Endodermal cell (in vitro differentiated cells): ENCODE measurements at regions not wholly inside any gene's neighbourhood (a gene's known extent, or its start where the extent isn't known, plus 50 kb on each side); places are given as distances from the start of the nearest gene placed in this dataset.

ENCODE experiments used
- DNase-seq: peaks from one replicate; pipeline ENCODE4 v3.0.0-alpha.2; 2017
- H3K27ac ChIP-seq: 2 replicates; pipeline ENCODE4 v1.5.1; 2013; ENCODE audit warnings: mild to moderate bottlenecking, low read depth, low read length, moderate library complexity
- H3K27me3 ChIP-seq: 2 replicates; pipeline ENCODE4 v1.6.1; 2013; ENCODE audit warnings: mild to moderate bottlenecking, low read length, moderate library complexity; ENCODE audit not compliant: insufficient read depth, control insufficient read depth, poor library complexity, severe bottlenecking
- H3K36me3 ChIP-seq: 2 replicates; pipeline ENCODE4 v1.7.0; 2013; ENCODE audit warnings: mild to moderate bottlenecking, low read length, moderate library complexity; ENCODE audit not compliant: control insufficient read depth, insufficient read depth
- H3K4me1 ChIP-seq: one replicate; pipeline ENCODE4 v1.7.0; 2013; ENCODE audit warnings: low read length; ENCODE audit not compliant: control insufficient read depth, insufficient read depth
- H3K4me3 ChIP-seq: 2 replicates; pipeline ENCODE4 v1.5.1; 2013; ENCODE audit warnings: mild to moderate bottlenecking, low read length, moderate library complexity
- H3K9ac ChIP-seq: 2 replicates; pipeline ENCODE4 v1.6.1; 2013; ENCODE audit warnings: mild to moderate bottlenecking, low read length, moderate library complexity; ENCODE audit not compliant: poor library complexity, severe bottlenecking; ENCODE audit errors: extremely low read depth
- H3K9me3 ChIP-seq: 2 replicates; pipeline ENCODE4 v1.6.1; 2013; ENCODE audit warnings: mild to moderate bottlenecking, low read length, moderate library complexity; ENCODE audit not compliant: control insufficient read depth
- H3K27ac Mint-ChIP-seq: 2 replicates; pipeline ENCODE4 v1.8.0; 2020; ENCODE audit warnings: mixed read lengths
- H3K27me3 Mint-ChIP-seq: 2 replicates; pipeline ENCODE4 v1.8.0; 2021; ENCODE audit warnings: mild to moderate bottlenecking, mixed read lengths; ENCODE audit not compliant: insufficient read depth
- H3K36me3 Mint-ChIP-seq: 2 replicates; pipeline ENCODE4 v1.8.0; 2020; ENCODE audit warnings: low read depth, mixed read lengths
- H3K4me1 Mint-ChIP-seq: 2 replicates; pipeline ENCODE4 v1.8.0; 2020; ENCODE audit warnings: mixed read lengths
- H3K4me3 Mint-ChIP-seq: 2 replicates; pipeline ENCODE4 v1.8.0; 2020; ENCODE audit warnings: mild to moderate bottlenecking, moderate library complexity, mixed read lengths
- H3K9me3 Mint-ChIP-seq: 2 replicates; pipeline ENCODE4 v1.8.0; 2020; ENCODE audit warnings: mild to moderate bottlenecking, mixed read lengths
- WGBS, 2 experiments: methylation state at CpG; one replicate each; pipeline versions ENCODE4 v1.1.5 to v1.1.7; 2013; ENCODE audit warnings: missing lambda C conversion rate in 2 of 2, mixed read lengths in 1 of 2; ENCODE audit not compliant: insufficient coverage in 1 of 2, insufficient read length in 1 of 2; 5-methylcytosine and 5-hydroxymethylcytosine counted together
- TF ChIP-seq, protein P1 (sequence below): fragments of 200-600 bp; sonication (generic); conservative IDR thresholded peaks from 2 replicates; pipeline ENCODE4 v1.5.0; 2021; ENCODE audit warnings: antibody characterized with exemption, mild to moderate bottlenecking

DNA sequence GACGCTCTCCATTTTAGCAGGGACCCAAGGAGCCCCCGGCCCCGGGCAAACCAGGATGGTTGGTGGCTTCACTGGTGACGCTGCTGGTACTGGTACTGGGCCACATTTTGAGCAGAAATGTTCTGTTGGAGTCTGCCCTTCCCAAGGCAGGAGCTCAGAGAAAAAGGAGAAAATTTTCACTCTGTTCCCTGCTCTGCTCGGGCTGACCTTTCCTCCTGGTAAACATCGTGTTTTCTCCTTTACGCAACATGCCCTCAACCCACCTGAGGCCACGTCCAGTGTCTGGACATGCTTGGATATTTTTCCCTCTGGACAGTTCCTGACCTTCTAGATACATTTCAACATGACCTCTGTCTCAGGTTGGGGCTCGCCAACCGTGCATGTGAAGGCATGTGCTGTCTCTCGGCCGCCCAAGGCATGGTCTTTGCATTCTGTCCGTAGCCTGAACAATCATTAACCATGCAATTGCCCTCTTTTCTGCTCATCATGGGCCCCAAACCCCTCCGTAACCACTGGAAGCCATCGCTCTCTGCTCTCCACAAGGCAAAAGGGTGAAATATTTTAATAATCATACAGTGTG lies 115.2 kb upstream of the PEG3 start:
- H3K4me1 Mint-ChIP-seq = no peaks in the 10 kb centered on the region
- DNase-seq = no peak
- Histone ChIP-seq H3K9ac (no peak overlapping the region), H3K4me3 (no peak overlapping the region), H3K27ac (no peak overlapping the region), H3K4me1 (no peaks in the 10 kb centered on the region), H3K36me3 (no peaks in the 10 kb centered on the region), H3K9me3 (peaks cover 73% of the 10 kb centered on the region), H3K27me3 (no peaks in the 10 kb centered on the region)
- H3K36me3 Mint-ChIP-seq = peaks cover 2% of the 10 kb centered on the region
- H3K4me3 Mint-ChIP-seq = no peak overlapping the region
- TF ChIP-seq, protein P1, sequence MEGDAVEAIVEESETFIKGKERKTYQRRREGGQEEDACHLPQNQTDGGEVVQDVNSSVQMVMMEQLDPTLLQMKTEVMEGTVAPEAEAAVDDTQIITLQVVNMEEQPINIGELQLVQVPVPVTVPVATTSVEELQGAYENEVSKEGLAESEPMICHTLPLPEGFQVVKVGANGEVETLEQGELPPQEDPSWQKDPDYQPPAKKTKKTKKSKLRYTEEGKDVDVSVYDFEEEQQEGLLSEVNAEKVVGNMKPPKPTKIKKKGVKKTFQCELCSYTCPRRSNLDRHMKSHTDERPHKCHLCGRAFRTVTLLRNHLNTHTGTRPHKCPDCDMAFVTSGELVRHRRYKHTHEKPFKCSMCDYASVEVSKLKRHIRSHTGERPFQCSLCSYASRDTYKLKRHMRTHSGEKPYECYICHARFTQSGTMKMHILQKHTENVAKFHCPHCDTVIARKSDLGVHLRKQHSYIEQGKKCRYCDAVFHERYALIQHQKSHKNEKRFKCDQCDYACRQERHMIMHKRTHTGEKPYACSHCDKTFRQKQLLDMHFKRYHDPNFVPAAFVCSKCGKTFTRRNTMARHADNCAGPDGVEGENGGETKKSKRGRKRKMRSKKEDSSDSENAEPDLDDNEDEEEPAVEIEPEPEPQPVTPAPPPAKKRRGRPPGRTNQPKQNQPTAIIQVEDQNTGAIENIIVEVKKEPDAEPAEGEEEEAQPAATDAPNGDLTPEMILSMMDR = no peak
- no peaks in the 10 kb centered on the region for H3K27me3 Mint-ChIP-seq
- no peak overlapping the region for H3K27ac Mint-ChIP-seq
- peaks cover 92% of the 10 kb centered on the region for H3K9me3 Mint-ChIP-seq
- WGBS, 2 experiments = 68 to 80% methylated on average over 10 to 15 of the region's 15 CpGs

DNA sequence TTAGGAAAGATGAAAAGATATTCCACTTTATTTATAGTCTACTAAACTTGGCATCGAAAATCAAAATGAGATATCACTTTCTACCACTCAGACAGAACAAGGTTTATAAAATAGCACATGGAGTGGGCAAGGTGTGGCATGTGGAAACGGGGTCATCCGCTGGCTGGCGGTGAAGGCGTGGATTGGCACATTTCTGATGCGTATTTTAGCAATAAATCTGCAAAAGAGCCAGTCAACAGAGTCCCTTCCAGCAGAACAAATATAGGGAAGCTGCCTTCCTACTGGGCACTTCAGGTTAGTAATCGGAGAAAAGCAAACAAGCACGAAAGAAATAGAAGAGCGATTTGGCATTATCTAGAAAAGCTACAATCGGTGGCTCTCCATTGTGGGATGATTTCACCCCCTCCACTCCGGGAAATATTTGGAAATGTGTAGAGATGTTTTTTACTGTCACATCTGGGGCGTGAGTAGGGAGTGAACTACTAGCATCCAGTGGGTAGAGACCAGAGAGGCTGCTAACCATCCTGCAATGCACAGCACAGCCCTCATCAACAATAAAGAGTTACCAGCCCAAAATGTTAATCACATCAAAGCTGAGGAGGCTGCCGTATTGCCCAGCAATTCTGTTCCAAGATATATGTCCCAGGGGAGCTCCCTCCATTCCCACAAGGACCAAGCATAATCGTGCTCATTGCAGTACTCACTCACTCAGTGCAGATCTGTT lies 116.1 kb upstream of the PEG3 start:
- TF ChIP-seq, protein P1 = no peak
- 80 to 83% methylated on average over 9 to 14 of the region's 14 CpGs for WGBS, 2 experiments
- Histone ChIP-seq H3K4me1 (no peaks in the 10 kb centered on the region), H3K9me3 (peaks cover 70% of the 10 kb centered on the region), H3K27ac (no peak overlapping the region), H3K27me3 (no peaks in the 10 kb centered on the region), H3K4me3 (no peak overlapping the region), H3K36me3 (no peaks in the 10 kb centered on the region), H3K9ac (no peak overlapping the region)
- Mint-ChIP-seq H3K36me3 (peaks cover 2% of the 10 kb centered on the region), H3K4me3 (no peak overlapping the region), H3K27me3 (no peaks in the 10 kb centered on the region), H3K27ac (no peak overlapping the region), H3K4me1 (no peaks in the 10 kb centered on the region), H3K9me3 (peaks cover 88% of the 10 kb centered on the region)
- no peak for DNase-seq

DNA sequence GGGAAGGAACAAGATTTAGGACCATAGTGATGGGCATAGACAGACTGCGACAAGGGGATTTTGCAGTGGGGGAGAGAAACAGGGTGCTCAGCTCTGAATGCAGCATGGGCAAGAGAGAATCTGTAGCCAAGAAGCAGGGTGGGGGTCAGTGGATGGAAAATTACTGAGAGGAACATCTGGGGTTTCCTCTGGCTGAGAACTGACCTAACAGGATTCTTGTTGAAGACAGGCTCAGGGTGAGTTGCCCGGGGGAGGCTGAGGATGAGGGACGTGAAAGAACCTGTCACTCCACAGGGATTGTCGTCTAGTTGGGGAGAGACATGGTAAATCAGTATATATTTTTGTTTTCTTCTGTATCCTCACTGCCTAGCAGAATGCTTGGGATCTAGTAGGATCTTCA lies 118.7 kb upstream of the PEG3 start:
- H3K4me3 ChIP-seq = no peak overlapping the region
- no peaks in the 10 kb centered on the region for H3K4me1 ChIP-seq
- no peaks in the 10 kb centered on the region for H3K4me1 Mint-ChIP-seq
- no peaks in the 10 kb centered on the region for H3K27me3 ChIP-seq
- H3K4me3 Mint-ChIP-seq = no peak overlapping the region
- no peaks in the 10 kb centered on the region for H3K36me3 ChIP-seq
- H3K27ac Mint-ChIP-seq = no peak overlapping the region
- no peak for DNase-seq
- no peak overlapping the region for H3K9ac ChIP-seq
- 73% methylated on average over 4 of the region's 4 CpGs; no CpG with 5 or more reads in 1 of the 2 experiments for WGBS, 2 experiments
- no peaks in the 10 kb centered on the region for H3K27me3 Mint-ChIP-seq
- no peak overlapping the region for H3K27ac ChIP-seq
- peaks cover 73% of the 10 kb centered on the region for H3K9me3 ChIP-seq
- H3K9me3 Mint-ChIP-seq = peaks cover 90% of the 10 kb centered on the region
- TF ChIP-seq, protein P1 = no peak
- no peaks in the 10 kb centered on the region for H3K36me3 Mint-ChIP-seq
